GM15510 (cell line): ENCODE measurements at regions not wholly inside any gene's neighbourhood (a gene's known extent, or its start where the extent isn't known, plus 50 kb on each side); places are given as distances from the start of the nearest gene placed in this dataset.

ENCODE experiments used
- POLR2A ChIP-seq: IDR thresholded peaks from 3 replicates; pipeline ENCODE4 v1.6.1; 2011; ENCODE audit warnings: borderline replicate concordance; ENCODE audit not compliant: insufficient read length; ENCODE audit errors: extremely low read depth

DNA sequence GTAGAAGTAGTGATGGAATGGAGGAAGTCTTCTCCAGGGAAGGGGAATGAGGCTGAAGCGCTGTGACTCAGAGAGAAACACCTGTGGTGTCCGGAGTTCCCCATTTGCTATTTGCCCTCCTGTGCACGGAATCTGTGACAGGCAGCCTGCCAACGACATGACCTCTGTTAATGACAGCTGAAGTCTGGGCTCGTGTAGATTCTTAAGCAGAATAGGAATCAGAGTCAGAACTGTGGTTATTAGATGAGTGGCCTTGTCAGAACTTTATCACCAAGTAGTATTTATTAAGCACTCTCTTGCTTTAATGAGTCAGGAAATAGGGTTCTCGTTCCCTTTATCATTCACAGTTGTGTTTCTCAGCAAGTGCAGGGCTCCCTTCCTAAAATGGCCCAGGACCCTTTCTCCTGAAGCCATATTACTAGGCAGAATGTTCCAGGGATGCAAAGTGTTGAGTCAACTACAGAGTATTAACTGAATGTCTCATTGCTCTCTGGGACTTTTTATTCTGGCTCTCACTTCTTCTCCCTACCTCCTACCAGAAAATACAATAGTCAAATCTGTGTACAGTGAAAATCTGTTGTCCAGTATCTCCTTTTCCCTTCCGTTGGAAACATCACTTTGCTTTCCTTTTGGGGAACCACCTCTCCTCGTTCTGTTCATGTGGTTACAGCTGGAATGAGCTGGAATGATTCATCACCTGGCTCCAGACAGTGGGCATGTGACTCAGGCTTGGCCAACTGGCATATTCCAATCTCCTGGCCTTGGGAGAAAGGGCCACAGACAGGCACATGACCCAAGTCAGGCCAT, 77.8 kb upstream of the MAX start:
- TF ChIP-seq POLR2A: no peak

DNA sequence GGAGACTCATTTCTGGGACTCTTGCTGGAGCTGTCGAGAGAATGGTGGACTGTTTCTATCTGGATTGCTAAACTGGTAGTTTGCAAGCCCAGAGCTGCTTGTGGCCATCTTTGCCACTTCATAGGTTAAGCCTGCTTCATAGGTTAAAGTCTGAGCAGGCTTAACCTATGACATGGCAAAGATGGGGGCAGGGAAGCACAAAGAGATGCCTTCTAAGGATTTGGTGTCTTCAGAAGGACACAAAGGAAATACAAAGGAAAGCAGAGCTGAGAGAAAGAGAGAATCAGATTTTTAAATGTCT, 78.4 kb upstream of the MAX start:
- TF ChIP-seq POLR2A: no peak

DNA sequence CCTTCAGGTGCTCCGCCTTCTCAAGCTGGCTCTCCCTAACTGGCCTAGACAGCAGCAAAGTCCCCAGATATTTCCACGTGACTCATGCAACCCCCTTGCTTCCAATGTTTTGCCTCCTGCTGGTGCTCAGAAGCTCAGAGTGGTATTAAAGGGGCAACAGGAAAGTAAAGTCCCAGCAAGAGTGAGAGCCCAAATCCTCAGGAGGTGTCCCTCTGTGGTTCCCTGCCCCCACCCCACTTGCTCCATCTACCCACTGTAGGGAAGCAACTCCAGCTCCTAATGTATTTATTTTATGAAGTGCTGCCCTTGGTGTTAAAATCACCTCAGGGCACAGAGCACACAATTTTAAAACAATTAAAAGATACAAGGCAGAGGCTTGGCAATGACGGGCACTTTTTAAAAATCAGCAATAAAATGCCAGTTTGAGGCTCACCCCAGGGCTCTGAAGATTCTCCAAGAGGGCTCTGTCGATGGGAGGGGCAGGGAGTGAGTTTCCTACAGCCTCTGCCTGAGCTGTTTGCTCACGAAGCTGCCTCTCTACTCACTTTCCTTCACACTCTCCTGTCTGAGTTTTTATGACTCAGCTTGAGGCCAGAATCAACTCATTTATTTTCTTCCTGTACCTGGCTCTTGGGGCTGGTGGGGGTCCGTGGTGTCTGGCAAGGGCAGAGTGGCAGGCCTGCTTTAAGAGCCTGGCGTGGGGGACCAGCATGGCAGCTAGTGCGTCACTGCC, 81.9 kb upstream of the MAX start:
- TF ChIP-seq POLR2A: no peak

DNA sequence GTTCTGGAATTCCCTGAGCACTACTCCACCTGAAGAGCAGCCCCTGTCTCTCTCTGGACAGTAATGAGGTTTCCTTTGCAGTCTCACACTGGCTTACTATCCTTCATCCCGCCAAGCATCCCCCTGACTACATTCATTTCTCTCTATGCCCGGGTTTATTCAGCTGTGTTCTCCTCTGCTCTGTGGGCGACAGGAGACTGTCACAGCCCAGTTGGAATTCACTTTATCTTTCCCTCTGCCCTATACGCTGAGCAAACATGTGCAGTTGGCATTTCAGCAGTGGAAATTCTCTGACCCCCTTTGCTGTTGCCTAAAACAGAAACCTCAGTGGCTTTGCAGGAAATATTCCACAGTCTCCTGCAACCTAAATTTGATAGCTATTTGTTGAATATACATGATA, 83.5 kb upstream of the MAX start:
- TF ChIP-seq POLR2A: no peak

DNA sequence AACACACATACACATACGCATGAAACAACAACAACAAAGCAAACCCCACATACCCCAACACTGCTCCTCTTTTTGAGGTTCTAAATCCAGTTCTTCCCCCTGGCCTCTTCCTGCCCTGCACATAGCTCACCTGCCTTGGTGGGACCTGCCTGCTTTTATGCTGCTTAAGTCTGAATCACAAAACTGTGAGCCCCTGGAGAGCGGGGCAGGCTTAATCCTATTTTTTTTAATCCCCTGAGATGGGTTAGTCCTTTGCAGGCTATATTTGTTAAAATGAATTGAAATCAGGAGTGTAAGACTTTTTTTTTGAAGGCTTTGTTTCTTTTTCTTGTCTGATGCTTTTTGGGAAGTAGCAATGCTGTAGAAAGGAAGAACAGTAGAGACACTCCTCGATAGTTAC, 84.6 kb upstream of the MAX start:
- no peak for TF ChIP-seq POLR2A

DNA sequence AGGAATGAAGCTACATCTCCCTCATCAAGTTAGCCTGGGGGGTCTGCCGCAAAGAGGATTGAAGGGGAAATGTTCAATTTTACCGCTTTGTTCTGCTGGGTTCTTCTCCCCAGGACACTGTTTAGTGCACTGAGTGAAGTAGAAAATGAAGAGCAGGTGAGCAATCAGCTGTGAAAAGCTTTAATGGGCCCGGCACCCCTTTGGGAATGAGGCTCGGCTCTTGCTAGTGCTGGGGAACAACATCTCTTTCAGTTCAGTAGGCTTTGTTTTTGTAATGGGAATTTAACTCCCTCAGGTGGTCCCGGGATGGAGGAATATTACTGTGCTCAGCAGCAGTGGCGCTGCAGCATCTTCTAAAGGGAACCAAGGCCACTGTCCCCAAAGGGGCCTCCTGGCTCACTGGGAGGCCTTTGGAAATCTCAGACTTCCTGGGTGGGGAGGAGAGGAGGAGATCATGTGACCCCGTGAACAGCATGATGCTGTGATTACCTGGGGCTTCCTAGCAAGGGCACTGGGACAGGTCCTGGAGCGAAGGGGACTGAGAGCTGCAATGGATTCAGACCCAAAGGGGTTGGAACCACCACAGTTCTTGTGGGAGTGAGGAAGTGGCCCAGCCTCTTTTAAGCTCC, 85.2 kb upstream of the MAX start:
- TF ChIP-seq POLR2A: no peak

DNA sequence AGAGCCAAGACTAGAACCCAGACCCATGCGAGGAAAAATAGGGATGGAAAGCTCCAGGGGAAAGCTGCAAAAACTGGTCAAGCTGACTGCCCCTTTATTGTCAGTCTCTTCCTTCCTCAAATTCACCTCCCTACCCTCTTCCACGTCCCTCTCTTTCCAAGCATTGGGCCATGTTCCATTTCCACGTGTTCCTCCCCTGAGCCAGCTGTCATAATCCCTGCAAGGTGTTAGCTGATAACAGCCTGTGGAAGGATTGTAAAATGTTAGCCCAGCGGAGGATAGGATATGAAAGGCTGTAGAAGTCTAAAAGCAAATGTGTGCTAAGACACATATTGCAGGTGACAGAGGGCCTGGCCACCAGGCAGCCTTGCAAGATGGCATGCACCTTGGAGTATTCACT, 88.0 kb upstream of the MAX start:
- TF ChIP-seq POLR2A: no peak

DNA sequence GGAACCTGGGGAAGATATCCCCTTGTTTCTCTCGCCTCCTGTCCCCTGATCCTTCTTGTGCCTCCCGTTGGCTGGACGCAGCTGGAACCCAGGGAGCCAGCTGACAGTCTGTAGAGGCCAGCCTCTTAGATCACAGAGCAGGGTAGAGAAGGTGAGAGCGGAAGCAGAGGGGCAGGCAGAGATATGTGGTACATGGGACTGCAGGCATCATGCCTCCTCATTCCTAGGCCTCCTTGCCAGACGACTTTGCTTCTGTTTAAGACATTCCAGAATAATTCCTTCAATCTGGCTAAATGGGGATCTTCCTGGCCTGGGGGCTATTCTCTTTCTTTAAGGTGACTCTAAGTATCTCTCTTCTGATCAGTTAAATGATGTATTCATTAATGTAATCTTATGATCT, 89.4 kb upstream of the MAX start:
- no peak for TF ChIP-seq POLR2A

DNA sequence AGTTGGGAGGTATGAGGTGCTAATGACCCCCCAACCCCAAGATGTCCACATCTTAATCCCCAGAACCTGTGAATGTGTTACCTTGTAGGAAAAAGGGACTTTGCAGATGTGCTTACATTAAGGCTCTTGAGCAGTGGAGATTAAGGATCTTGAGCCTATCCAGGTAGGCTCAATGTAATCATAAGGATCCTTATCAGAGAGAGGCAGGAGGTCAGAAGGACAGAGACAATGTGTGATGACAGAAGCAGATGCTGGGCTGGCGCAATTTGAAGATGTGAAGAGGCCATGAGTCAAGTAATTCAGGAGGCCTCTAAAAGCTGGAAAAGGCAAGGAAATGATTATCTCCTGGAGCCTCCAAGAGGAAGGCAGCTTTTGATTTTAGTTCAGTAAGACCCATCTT, 90.4 kb upstream of the MAX start:
- no peak for TF ChIP-seq POLR2A

DNA sequence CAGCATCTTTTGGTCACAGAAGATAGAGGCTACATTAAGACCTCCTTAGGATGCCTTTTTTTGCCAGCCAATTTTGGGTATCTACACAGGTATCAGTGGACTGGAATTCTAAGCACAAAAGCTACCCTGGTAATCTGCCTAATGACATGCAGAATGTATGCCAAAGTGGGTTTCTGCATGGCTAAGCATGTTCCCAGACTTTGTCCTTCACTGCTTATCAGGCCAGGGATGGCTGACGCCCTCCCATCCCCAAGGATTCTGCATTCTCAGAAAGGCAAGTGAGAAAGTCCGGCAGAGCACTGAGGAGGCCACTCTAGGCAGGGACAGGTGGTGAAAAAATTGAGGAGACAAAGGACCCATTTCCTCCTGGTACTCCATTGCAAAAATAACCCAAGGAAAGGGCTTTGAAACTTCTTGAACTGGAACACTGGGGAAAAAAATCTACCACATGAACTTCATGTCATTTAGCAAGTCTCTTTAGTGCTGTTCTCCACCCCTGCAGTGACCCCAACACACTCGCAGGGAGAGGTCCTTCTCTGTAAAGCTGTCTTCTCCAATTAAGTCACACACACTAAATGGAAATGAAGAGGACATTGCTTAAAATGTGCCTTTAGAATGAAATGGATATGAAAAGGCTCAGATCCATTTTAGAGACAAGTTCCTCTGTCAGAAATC, 91.7 kb upstream of the MAX start:
- TF ChIP-seq POLR2A: no peak

DNA sequence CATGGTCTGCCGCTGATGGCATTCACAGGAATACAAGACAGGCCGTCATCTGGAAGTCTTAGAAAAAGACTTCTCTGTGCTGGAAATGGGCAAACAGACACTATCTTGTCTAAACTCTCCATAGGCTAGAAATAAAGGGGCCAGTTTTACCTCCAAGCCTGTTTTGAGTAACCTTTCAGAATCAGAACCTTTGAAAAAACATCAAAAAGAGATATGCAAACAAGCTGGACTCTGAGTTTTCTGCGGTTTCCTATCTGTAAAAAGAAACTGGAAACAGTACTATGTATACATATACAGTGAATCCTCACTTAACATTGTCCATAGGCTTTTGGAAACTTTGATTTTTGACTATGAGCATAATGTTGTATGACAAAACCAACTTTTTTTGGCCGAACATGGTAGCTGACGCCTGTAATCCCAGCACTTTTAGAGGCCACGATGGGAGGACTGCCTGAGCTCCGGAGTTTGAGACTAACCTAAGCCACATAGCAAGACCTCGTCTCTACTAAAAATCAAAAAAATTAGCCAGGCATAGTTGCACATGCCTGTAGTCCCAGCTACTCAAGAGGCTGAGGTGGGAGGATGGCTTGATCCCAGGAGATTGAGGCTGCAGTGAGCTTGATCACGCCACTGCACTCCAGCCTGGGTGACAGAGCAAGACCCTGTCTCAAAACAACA, 92.9 kb upstream of the MAX start:
- no peak for TF ChIP-seq POLR2A

DNA sequence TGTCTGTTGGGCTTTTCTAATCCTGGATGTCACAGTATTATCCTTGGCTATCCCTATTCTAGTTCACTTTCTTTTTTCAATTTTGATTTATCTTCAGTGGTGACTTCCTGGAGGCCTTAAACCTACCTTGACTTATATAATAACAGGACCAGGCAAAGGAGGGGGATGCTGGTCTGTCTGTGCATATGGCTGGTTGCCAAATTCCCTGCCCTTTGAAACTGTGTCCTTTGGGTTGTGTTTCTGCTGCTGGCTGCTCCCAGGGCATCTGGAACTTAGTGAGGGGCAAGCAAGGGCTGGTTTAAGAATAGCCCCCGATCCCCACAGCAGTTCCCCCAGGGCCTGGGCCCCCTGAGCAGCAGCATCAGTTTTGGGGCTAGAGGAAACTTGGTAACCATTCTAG, 96.0 kb upstream of the MAX start:
- TF ChIP-seq POLR2A: no peak

DNA sequence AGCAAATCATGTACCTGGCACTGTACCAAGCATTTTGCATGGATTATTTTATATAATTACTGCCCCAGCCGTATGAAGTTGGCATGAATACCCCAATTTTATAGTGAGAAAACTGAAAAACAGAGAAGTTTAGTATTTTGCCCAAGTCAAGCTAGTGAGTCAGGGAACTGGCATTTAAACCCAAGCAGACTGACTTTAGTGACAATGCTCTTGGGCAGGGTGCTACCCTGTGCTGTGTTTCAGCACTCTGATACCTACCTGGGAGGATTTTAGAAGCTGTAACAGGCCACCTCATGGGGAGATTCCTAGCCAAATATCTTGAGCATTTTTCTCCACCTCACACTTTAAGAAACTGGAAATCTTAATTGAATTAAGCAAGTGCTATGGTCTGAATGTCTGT, 98.1 kb upstream of the MAX start:
- no peak for TF ChIP-seq POLR2A

DNA sequence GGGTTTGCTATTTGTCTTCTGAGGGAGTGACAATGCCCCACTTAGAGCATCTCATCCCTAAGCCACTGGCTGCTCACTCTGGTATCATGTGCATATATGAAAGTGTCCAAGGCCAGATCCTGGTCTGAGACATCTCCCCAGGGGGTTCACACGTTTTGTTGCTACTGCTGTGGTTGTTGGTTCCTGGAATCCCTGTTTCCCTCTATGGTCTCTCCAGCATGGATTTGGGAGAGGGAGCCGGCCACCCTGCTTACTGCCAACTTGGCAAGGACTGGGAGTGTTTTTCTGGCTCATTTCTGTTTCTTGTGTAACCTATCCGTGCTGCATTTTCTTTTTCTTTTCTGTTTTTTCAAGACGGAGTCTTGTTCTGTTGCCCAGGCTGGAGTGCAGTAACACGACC, 101.3 kb upstream of the MAX start:
- no peak for TF ChIP-seq POLR2A

DNA sequence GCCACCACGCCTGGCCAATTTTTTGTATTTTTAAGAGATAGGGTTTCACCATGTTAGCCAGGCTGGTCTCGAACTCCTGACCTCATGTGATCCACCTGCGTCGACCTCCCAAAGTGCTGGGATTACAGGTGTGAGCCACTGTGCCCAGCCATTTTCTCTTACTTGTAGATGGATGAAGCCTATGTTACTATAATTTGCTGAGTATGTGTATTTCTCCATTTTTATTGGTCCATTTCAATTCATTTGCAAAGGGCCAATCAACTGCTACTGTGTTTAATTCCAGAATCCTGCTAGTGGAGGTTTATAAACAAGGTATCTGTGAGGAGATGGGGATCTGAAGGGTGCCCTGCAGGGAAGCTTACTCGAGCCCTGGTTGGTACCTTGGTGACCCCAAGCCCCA, 101.7 kb upstream of the MAX start:
- no peak for TF ChIP-seq POLR2A
